ENCODE measurements at regions not wholly inside any gene's neighbourhood (a gene's known extent, or its start where the extent isn't known, plus 50 kb on each side); places are given as distances from the start of the nearest gene placed in this dataset.
"Not testable (repeated sequence)": the region's sequence is repeated elsewhere in the genome, so short reads cannot be mapped to it uniquely, and the experiment has no call there.

DNA sequence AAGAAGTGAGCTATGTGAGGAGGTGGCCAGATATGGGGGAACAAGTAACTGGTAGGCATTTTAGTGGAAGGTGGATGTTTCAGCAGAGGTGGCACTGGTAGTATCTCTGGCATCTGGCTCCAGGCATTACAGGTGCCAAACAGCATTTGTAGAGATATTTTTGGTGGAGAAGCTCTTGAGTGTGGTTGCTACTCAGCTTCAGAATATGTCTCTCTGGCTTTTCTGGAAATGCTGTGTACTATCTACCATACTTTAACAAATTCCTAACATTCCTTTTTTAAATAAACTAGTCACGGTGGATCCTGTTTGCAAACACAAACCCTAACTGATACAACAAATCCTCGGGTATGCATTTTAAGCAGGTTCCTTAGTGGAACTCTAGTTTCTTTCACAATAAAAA, 128.0 kb downstream of the BARX2 start:
- no peak for DNase-seq

GRCh38 chr11:129505266-129505665, 129.6 kb downstream of the BARX2 start:
- DNase-seq: no peak

GRCh38 chr11:129508163-129508562, 132.5 kb downstream of the BARX2 start:
- no peak for DNase-seq

DNA sequence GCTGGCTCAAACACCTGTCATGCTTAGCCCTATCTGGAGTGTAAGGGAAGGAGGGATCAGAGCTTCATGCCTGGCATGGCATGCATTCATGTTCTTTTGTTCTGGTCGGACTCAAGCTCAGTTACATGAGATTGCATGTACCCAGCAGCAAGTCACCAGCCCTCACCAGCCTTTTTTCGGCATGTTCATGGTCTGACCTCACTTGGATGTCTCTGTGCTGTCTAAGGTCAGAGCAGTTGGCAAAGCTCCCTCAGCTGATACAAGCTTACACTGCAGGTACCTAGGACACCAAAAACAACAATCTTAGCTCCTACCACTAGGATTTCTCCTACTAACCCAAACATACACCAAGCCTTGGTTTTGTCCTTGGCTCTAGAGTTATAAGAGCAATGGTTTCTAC, 152.6 kb downstream of the BARX2 start:
- no peak for DNase-seq

- no peak for DNase-seq
These were observed 154.7 kb downstream of the BARX2 start for GRCh38 chr11:129530154-129530895.

- DNase-seq: no peak
These were observed 157.7 kb downstream of the BARX2 start for GRCh38 chr11:129533395-129533794.

- DNase-seq: no peak
These were observed 160.7 kb downstream of the BARX2 start for GRCh38 chr11:129536338-129536737.

DNA sequence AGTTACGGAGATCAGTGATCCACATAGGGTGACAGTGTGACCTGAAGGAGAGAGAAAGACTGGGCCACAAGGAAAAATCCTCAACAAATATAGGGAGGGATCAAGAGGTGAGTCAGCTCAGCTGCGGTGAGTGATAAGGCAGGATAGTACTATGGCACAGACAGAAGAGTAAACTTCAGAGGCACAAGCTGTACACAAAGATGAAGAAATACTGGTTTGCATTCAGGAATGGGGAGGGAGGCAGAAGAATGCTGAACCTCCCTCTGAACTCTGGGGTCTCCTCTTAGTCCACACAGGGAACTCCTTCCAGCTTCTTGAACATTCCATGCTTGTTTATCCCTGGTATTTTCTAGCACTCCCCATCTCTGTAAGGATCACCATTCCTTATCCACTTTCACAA, 162.7 kb downstream of the BARX2 start:
- DNase-seq: no peak

DNA sequence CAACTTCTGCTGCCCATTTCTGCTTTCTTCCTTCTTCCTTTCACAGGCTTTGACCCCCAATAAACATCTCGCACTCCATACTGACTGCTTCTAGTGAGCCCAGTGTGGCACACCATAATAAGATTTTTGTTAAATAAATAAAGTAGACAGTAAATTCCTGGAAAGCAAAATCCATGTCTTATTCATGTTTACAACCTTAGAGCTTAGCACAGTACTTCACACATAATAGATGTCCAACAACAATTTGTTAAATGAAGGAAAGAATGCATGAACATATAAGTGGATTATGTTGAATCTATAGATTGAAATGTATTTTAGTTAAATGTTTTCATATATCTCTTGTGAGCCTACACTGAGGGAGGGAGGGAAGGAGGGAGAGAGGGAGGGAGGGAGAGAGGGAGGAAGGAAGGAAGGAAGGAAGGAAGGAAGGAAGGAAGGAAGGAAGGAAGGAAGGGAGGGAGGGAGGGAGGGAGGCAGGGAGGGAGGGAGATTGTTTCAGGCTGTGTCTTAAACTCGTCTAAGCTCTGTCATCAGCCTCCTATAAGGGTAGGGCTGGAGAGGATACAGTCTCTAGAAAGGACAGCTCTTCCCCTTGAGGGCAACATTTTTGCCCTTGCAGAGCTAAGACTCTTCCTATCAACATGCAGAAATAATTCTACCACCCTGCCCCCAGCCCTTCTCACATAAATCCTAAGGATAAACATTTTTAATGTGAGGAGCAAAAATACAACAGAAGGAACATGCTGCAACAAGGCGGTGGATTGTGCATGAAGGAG, 168.1 kb downstream of the BARX2 start:
- no peak for DNase-seq

DNA sequence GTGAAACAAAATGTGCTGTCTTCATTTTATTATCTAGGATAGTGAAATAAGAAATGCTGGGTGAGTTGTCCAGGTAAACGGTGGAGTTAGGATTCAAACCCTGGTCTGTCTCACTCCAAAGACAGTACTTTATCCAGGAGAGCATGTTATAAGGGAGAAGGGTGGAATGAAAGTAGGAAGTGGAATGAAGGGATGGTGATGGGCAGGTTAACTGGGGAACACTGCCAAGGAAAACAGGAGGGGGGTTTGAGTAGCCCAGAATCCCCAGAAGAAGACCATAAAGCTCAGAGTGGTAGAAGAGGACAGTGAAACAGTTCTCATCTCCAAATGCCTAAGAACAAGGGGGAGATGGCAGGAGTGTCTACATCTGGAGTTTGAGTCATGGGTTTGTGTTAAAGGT, 169.0 kb downstream of the BARX2 start:
- no peak for DNase-seq

DNA sequence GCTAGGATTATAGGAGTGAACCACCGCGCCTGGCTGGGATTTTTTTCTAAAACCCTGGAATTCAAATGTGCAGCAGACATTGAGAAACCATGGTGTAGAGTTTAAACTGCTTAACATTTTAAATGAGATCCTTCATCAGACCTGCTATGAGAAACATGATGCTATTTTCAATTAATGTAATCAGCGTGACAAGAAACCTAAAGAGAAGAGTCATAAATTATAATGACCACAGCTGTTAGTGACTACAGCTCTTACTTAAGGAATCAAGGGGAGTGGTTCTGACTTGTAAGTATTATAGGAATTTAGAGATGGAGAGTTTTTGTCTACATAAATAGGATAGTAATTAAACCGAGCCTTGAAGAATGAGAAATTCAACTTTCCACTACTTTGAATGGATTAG, 170.6 kb downstream of the BARX2 start:
- DNase-seq: no peak

DNA sequence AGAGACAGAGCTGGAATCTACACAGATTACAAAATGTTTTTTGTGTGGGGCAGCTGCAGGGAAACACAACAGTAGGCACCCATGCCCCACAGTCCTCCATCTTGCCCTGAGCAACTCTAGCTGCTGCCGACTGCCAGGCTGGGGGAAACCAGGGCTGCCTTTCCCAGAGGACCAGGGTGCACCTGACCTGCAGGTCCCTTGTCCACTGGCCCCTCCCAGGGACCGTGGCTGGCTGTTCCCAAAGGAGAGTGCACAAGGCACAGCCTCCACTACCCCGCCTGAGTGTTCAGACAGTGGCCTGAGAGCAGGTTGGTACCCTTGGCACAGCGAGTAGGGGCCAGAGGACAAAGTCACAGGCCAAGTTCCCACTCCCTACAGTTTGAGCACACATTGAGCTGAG, 181.8 kb downstream of the BARX2 start:
- no peak for DNase-seq

GRCh38 chr11:129569007-129569406, 193.4 kb downstream of the BARX2 start:
- no peak for DNase-seq

- DNase-seq: not testable (repeated sequence)
These were observed 197.0 kb downstream of the BARX2 start for GRCh38 chr11:129572667-129573066.

- no peak for DNase-seq
These were observed 197.5 kb downstream of the BARX2 start for GRCh38 chr11:129573161-129573560.

GRCh38 chr11:129574431-129574830, 198.8 kb downstream of the BARX2 start:
- no peak for DNase-seq

DNA sequence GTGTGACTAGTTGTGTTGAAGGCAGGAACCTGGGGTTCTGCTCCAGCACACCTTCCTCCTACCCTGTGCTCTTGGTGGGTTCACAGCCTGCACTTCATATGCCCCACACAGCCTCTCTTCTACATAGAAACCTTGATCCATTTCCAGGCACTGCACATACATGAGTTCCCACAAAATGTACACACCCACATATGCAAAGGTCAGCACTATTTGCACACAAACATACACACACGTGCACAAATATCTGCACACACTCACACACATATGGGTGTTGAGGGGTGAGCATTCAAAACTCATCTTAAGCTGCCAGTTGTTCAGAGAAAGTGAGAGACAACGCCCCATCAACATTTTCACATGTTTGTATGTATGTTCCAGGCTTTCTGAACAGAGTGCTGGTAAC, 201.0 kb downstream of the BARX2 start:
- no peak for DNase-seq

- DNase-seq: no peak
These were observed 202.4 kb downstream of the BARX2 start for GRCh38 chr11:129578006-129578405.

DNA sequence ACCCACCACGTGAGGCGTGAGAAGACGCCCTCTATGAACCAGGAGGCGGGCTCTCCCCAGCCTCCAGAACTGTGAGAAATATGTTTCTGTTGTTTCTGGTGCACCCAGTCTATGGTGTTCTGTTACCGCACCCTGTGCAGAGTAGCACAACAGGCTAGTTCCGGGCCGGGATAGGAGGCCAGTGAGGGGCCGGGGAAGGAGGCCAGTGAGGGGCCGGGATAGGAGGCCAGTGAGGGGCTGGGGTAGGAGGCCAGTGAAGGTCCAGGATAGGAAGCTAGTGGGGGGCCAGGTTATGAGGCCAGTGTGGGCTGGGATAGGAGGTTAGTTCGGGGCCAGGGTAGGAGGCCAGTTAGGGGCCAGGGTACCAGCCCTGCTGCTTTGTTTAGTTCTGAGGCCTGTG, 204.6 kb downstream of the BARX2 start:
- no peak for DNase-seq

- no peak for DNase-seq
These were observed 208.7 kb downstream of the BARX2 start for GRCh38 chr11:129584316-129584715.

DNA sequence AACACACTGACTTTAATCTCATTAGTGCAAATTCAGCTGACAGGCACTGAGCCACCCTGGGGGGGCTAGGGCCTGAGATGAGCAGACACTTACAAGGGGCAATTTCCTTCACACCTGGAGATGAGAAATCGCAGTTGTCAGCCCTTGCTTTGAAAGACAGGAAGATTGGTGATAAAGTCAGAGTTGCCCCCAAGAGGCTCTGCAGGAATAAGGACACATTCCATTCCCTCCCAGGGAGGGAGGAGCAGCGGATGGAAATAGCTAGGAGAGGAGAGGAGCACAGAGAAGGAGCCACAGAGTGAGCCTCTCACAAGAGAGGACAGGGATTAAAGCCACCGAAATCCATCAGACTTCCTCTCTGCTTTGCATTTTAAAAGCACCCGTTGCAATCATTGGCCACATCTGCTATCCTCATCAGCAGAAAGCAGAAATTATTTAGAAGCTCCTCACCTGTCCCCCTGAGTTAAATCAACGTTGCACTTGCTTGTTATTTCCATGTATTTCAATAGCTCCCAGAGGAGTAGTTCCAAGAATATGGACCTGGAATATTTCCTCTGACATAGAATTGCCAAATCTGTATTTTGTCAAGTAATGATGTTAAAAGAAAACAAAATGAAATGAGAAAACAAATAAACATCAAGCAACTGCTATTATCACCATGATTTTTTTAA, 213.7 kb downstream of the BARX2 start:
- DNase-seq: no peak

DNA sequence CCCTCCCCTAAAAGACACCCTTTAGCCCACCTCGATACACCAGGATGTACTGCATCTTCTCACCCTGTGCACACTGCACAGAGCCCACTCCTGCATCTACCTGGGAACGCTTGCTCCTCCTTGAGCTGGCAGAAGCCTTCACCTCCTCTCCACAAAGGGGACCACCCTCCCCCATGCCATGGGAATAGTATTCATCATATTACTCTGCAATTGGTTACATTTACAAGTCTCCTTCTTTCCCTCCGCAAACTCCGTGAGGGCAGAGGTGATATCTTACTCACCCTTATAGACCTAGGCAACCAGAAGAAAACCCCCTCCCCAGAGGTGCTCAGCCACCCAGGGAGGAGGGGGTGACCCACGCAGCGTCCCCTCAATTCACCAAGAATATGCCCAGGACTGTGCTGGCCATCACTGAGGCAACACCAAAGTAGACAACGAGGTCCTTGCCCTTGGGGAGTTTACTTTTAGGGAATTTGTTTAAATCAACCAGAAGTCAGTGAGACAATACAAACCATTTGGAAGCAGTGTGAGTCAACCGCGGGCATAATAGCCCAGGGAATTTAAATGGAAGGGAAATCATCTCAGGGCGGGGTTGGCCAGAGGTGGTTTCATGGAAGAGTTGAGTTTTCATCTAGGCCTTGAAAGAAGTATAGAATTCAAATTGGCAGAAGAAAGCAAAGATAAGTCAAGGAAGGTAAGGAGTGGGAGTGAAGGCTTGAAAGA, 214.5 kb downstream of the BARX2 start:
- no peak for DNase-seq

- no peak for DNase-seq
These were observed 215.3 kb downstream of the BARX2 start for GRCh38 chr11:129590753-129591475.
